NCI-H2107 (cell line): ENCODE measurements at regions not wholly inside any gene's neighbourhood (a gene's known extent, or its start where the extent isn't known, plus 50 kb on each side); places are given as distances from the start of the nearest gene placed in this dataset.
A peak's percentile ranks its signal among the peaks of the same experiment; 100 is the strongest.

ENCODE experiments used
- DNase-seq: peaks from one replicate; lab custom pipeline; 2025; lab: John Stamatoyannopoulos, UW

DNA sequence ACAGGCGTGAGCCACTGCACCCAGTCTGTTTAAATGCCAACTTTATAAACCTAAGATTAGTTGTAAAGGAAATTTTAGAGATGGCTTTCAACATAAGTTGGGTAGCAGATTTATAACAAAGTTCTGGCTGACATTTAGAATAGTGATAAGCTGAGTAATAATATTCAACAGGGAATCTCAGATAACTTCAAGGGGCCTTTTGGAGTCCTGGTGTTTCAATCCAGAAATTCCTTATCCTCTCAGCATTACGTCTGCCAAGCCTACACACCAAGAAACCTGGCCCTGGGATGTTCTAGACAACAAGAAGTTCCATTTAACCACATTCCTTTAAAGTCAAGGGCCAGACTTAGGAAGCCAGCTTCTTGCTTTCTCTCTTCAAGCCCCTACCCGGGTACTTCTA lies 59.5 kb upstream of the DYRK2 start:
- no peak for DNase-seq

DNA sequence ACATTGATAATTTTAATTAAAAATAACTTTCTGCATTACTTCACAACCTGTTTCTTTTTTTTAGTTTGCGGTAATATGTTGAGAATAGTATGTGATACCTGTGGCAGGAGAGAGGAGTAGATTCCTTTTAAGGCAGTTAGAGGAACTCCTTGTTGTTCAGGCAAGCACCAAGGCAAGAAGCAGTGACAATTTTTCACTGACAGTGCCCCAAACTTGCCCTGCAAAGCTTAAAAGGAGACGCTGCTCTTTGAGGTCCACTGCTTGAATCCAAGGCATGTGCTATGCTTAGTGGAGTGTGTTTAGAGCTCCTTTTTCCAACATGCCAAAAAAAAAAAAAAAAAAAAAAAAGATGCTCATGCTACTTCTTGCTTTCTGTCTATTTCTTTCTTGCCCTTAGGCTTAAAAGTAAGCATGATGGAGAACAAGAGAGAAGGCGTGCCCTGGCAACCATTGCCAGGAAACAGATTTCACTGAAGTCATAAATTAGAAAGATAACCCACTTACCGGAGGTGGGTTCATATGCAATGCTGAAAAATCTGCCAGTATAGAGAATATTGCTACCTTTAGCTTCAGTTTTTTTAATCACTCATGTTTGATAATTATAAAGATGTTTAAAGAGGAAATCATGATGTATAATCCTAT lies 58.3 kb upstream of the DYRK2 start:
- DNase-seq: no peak

DNA sequence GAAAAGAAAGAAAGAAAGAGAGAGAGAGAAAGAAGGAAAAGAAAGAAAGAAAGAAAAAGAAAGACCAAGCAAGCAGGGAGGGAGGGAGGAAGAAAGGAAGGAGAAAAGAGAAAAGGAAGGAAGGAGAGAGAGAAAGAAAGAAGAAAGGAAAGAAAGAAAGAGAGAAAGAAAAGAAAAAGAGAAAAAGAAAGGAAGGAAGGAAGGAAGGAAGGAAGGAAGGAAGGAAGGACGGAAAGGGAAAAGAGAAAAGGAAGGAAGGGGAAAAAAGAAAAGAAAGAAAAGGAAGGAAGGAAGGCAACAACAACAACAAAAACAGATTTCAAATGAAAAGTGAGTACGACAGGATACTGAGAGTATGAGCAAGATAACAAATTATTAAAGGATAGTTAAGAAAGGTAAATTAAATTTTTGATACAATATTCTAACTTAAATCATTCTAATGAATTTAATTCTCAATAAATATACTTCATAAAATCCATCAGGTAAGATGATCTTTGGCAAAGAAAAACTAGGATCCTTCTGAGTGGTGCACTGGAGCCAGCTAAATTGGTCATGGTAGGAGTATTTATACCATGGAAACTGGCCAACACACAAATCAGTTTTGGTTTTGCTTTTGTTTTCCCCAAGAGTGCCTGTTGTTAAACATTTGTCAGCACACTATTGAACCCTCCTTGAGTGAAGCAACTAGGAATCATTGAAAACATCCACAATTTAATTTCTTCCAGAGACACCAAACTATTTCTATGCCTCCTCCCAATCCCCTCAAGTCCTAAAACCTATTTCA lies 56.1 kb upstream of the DYRK2 start:
- peak; percentile 49 for DNase-seq

DNA sequence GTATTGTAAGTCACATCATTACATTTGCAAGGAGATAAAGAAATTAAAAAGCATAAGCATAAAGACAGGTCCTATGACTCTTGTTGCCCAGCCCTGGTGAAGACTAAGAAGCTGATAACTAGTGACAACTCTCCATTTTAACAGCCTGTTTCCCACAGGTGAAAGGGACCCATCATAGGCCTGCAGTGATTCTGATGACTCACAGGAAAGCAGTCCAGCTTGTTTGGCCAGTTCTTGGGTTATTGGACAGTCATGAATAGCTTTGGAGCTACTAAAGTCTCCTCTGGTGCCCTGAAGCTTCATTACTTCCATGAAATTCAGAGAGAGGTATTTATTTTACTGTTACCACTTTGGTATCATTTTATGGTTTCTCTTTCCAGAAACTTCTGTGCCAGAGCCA lies 55.5 kb upstream of the DYRK2 start:
- no peak for DNase-seq

DNA sequence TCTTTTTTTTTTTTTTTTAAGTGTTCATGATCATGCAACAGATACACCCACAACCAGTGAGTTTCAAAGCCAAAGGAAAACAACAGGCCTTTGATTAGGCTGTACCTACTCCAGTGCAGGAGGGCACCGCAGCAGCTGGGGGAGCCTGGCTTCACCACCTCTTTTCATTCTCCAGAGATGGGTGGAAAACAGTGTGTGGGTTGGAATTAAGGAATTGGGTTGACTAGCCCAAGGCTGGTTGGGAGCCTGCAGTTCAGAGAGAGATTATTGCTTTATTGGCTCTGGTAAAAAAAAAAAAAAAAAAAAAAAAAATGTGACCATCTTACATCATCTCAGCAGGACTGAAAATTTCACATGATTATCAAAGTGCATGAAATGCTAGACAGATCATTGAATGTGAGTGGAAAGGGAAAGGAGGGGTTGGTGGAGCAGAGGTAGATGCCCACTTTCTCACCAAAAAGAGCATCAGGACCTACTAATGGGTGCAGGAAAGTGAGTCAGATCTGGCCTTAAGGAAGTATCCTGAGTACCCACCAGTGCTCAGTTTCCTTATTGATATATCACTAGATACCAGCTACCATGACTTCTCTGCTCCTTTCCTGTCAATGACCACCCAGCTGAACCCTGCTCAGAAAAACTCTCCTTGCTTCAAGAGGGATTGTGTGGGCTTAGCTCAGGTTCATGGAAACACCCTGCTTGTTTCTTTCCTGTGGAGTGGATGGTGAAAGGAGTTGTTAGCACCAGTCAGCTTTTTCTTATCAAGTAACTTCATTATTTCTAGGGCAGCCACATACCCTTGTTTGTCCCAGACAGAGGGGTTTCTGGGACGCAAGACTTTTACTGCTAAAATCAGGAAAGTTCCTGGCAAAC lies 54.8 kb upstream of the DYRK2 start:
- no peak for DNase-seq

DNA sequence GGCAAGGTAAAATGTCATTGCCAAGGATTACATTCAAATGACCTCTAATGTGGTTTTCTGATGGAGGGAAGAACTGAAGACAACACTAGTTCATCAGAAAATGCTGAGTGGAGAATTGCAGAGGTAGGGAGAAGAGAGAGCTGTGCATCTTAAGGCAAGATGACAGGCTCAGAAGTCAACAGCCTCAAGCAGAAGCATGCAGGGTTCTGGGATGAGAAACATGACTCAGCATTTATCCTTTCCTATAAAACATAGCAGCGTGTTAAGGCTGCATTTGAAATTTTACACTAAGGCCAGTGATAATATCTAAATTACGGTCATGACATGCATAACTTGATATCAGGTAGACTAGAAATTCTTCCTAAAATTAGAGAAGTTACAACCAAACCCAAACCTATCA lies 53.7 kb upstream of the DYRK2 start:
- DNase-seq: no peak

DNA sequence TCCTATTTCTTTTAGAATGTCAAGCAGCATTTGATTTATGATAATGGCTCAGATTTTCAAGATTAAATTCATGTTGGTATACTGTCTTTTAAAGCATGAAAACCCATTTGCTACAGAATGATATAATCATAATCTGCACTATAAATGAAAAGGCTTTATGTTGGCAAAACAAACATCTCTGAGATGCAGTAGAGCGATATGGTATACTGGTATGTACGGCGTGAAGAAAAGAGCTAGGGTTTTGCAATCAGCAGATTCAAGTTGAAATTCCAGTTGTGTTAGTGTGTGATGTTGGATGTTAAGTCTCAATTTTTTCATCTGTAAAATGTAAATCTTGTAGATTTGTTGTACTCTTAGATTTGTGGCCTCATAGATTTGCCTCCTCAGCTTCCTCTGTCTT lies 53.2 kb upstream of the DYRK2 start:
- no peak for DNase-seq

DNA sequence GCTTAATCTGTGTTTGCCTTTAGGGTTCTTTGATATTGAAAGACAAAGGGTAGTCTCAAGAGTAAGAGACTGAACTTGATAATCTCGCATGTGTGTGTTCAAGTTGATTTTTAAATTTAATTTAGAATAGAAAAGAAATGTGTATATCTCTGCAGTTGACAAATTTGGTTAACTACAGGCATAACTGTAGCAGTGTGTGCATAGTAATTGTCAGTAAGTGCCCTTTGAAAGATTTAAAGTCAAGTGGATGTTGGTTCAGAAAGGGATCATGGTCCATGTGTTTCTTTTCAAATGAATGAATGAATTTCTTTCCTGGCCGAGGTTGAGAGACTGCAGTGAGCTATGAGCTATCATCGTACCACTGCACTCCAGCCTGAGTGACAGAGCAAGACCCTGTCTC lies 49.9 kb upstream of the DYRK2 start:
- DNase-seq: no peak
